GM20000 (cell line): ENCODE measurements at regions not wholly inside any gene's neighbourhood (a gene's known extent, or its start where the extent isn't known, plus 50 kb on each side); places are given as distances from the start of the nearest gene placed in this dataset.

Source experiments
- DNase-seq: peaks from one replicate; pipeline ENCODE4 v3.0.0; 2012; ENCODE audit warnings: low spot score
- TF ChIP-seq, protein P1 (sequence below): IDR thresholded peaks from 2 replicates; pipeline ENCODE4 v1.5.1; 2012; ENCODE audit warnings: mild to moderate bottlenecking, control low read depth; ENCODE audit errors: extremely low read depth, missing control alignments

DNA sequence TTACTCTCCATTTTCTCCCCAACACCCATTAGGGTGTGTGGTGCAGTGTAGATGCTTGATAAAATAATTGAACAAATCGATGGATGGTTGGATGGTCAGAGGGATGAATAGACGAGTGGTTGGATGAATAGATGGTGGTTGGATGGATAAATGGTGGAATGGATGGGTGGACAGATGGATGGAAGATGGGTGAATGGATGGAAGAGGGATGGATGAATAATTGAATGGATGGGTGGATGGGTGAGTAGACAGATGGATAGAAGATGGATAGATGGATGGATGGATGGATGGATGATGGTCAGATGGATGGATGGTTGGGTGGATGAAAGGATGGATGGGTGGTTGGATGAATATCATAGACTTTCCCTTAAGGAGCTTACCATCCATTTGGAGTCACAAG lies 95.0 kb upstream of the BOD1 start:
- TF ChIP-seq, protein P1, sequence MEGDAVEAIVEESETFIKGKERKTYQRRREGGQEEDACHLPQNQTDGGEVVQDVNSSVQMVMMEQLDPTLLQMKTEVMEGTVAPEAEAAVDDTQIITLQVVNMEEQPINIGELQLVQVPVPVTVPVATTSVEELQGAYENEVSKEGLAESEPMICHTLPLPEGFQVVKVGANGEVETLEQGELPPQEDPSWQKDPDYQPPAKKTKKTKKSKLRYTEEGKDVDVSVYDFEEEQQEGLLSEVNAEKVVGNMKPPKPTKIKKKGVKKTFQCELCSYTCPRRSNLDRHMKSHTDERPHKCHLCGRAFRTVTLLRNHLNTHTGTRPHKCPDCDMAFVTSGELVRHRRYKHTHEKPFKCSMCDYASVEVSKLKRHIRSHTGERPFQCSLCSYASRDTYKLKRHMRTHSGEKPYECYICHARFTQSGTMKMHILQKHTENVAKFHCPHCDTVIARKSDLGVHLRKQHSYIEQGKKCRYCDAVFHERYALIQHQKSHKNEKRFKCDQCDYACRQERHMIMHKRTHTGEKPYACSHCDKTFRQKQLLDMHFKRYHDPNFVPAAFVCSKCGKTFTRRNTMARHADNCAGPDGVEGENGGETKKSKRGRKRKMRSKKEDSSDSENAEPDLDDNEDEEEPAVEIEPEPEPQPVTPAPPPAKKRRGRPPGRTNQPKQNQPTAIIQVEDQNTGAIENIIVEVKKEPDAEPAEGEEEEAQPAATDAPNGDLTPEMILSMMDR = no peak
- no peak for DNase-seq

DNA sequence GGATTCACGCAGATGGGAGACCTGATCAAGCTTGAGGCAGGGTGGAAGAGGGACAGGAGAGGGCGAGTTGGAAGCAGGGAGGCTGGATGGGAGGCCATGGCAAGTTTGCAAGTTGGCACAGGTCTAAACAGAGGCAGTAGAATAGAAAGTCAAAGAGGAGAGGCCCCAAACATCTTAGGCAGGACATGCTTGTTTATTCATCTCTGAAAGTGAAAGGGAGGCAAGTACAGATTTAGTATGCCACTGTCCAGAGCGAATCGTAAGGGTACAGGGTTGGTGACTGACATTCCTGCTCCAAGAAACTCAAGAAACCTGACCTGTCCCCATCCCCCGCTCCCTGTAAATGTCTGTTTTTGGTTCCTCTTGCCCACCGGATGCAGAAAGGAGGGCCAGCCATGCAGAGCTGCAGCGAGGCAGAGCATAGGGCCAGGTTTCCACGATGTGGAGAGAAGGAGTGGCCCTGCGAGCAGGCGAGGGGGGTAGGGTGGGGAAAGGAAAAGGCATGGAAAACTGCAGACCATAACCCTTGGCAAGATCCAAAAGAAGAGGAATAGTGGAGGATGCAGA lies 96.2 kb upstream of the BOD1 start:
- TF ChIP-seq, protein P1 = no peak
- no peak for DNase-seq

DNA sequence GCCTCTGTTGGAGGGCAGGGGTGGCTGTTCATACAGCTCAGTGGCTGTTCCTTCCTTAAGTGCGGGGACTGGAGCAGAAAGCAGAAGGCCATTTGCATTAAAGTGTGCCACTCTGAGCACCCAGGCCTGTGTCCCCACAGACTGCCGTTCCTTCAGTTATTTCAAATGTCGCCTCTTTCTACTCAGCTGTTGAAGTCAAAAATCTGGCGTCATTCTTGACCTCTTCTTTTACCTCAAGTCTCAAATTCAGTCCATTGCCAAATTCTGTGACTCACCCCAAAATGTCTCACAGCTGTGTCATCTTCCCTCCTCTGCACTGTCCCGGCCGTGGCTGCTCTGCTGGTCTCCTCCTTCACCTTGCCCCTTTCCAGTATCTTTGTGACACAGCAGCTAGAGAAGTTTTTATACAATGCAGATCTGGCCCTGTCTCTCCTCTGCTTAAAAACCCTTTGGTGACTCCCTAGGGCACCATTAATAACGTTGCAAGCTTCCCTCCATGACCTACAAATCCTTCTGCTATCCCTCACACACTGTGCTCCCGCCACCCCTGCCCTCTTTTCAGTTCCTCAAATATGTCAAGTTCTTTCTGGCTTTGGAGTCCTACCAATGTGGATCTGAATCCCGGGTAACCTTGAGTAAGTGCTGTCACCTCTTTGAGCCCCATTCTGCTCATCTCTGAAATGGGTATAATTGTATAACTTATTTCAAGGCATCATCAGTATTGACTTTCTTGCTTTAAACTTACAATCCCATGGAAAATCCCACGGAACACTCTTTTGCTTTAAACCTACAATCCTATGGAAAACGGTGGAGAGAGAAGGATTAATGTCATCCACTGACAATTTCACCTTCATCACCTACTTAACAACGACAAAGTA lies 98.3 kb upstream of the BOD1 start:
- TF ChIP-seq, protein P1 = no peak
- DNase-seq = no peak

DNA sequence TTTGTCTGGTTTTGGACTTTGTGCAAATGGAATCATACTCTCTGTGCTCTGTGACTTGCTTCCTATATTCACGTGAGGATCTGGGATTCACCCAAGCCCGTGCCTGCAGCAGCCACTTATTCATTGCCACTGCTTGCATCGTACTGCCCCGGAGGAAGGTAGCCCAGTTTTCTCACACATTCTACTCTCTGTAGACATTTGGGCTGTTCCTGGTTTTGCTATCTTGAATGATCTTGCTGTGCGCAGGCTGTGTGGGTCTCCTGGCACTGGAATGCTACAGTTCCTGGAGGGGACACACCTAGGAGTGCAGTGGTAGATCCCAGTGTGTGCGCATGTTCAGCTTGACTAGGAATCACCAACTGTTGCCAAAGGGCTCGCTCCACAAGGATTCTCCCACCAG lies 99.2 kb upstream of the BOD1 start:
- no peak for DNase-seq
- TF ChIP-seq, protein P1 = no peak

DNA sequence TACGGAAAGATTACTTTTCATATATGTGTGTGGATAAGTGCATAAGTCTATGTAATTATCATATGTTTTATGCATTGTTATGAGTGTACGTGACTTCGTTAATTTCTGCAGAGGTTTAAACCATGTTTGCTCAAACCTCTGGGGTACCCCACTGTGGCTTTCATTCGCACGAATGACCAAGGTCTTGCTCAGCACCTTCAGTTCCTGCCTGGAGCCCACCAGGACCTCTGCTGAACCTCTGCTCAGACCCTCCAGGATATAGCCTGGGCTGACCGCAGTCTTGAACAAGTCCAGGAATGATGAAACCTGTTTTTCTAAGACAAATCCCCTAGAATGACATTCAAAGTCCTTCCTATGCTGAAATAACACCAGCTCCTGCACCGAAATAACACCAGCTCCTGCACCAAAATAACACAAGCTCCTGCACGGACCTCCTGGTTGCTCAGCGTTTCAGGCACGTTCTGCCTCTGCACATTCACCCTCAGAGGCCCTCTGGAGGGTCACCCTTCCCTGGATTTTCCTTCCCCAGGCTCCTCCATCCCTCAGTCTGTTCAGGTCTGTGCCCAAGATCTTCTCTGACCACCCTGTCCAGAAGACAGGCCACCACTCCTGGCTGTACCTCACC lies 99.7 kb upstream of the BOD1 start:
- TF ChIP-seq, protein P1 = no peak
- DNase-seq = no peak

DNA sequence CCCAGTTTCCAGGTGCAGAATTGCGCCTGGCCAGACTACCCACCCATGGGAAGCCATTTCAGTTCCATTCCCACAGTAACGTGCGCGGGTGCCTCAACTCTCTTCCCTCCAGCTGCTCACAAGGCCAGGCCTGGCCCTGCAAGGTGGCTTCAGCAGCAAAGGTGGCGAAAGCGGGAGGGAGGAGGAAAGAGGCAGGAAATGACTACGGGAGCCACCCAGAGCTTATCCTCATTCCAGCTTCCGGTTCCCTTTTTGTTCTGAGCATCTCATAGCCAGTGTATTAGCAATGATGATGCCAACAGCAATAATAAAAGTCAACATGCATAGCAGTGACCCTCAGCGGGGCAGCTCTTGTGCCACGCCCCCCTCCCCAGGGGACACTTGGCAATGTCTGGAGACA lies 101.5 kb upstream of the BOD1 start:
- no peak for DNase-seq
- TF ChIP-seq, protein P1 = no peak

DNA sequence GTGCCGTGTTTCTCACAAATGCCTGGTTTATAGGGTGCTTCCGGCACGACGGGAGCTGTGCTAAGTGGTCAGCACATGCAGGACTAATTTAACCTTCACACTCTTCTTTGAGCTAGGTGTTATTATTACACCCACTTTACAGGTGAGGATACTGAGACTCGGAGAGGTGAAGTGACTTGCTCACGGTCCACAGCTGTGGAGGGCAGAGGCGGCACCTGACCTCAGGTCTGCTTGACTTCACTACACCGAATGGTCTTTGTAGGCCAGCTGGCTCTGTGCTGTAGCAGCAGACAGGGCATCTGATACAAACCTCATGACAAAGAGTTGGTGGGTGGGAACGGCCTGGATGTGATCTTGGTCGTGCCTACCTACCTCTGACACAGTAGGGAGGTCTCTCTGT lies 102.0 kb upstream of the BOD1 start:
- TF ChIP-seq, protein P1 = no peak
- no peak for DNase-seq
